ENCODE measurements at regions not wholly inside any gene's neighbourhood (a gene's known extent, or its start where the extent isn't known, plus 50 kb on each side); places are given as distances from the start of the nearest gene placed in this dataset.

DNA sequence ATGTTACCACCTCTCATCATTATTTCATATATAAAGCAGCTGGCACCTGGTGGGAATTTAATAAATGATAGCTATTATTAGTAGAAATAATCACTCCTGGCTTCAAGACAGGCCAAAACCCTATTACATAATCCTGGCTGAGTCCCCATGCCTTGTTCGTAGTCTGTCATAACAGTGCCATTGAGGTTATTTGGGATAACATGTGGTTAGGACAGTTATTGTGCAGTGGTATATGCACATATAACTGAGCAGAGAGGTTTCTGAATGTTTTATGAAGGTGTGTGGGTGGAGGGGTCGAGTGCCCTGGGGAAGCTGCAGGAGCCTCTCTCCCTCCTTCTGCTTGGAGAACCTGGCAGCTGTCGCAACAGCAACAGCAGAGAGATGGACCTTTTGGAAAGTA lies 162.4 kb upstream of the NABP1 start:
- no peak for DNase-seq

DNA sequence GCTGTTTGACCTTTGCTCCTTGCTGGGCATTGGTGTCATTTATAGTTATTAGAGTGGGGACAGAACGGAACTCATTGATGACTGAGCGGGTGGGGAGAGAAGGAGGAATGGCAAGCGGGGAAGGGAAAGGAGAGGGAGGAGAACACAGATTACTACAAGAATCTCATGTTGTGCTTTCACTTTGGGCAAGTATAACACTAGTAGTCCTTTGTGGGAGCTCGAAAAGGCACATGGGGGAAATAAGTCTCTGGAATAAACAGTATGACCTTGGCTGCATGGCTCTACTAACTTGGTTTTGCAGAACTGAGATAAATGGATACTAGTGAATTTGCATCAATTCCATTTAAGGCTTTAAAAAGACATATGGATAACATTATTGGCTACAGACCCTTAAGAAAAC lies 161.7 kb upstream of the NABP1 start:
- no peak for DNase-seq

DNA sequence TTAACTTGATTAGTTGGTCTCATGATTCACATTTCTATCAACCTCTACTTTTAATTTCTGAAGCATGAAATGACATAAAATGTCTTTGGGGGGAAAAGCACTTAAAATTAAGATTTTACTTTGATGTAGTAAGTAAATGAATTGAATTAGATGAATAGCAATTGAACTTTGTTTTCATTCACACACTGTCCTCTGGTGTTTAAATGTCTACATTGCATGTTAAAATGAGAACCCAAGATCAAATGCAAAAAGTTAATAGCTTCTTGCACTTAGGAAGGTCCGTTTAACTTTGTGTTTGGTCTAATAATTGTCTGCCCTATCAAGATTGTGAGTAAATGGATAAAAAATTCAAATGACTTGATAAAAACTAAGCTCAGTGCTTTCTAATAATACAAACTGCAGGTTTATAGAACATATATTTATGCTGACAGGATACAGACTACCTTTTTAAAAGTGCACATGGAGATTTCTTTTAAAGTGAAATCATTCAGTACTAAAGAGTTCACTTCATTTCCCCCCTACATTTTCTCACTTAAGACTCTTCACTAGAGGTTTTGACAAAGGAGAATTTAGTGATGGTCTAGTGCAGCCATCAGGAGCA lies 156.2 kb upstream of the NABP1 start:
- peak; percentile 37 for DNase-seq

DNA sequence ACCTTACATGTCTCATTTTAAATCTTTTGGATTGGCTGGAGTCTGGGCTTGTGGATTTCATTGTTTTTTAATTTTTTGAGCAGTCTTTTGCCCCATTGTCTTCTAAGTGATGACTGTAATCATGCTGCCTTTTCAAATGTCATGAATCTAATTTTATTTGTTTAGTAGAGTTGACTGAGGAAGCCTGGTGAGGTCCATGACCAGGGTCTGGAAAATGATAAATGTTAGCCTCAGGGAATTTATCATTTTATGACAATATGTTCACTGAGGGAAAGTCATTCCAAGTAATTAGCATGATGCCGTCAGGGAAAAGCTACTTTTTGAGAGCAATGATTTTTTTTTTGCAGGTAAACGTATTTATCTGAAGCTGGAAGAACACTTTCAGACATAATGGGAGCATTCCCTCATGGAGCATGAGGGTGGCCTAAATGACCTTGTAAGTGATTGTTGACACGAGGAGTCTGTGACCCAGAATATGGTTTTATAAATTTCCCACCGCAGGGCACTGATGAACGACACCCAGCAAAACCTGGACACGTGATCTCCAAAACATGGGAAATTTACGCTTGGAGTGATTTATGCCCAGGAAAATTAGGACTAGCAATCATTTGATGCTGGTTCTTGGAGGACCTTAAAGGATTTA lies 155.3 kb upstream of the NABP1 start:
- no peak for DNase-seq

DNA sequence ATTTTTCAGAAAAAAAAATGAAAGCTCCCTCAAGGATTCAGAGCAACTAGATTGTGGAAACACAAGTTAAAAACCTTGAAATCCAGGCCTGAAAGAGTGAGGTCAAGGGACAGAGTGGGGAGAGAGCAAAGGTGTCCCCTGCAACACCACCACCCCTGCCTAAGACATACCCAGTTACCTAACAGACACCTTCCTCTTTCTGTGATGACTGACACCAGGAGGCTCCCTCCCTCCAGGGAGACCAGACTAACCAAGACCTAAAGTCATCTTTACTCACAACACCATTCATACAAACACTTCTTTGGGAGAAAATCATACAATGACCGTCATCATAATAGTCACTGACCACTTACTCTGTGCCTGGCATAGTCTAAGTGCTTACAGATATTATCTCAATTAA lies 151.8 kb upstream of the NABP1 start:
- DNase-seq: no peak

DNA sequence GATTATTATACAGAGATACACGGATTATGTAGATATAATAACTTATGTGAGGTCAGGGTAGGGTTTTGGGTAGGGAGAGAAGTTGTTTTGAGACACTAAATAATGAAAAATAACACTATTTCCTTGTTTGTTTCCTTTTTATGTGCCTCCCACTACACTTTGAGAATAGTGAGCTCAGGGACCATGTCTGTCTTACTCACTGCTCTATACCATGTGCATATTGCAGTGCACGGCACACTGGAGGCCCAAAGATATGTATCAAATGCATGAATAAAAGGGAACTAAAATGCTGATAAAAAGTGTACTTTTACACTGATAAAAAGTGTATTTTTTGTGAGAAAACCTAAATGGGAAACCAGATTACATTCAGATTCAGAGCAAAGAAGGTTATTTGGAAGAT lies 151.4 kb upstream of the NABP1 start:
- DNase-seq: no peak

DNA sequence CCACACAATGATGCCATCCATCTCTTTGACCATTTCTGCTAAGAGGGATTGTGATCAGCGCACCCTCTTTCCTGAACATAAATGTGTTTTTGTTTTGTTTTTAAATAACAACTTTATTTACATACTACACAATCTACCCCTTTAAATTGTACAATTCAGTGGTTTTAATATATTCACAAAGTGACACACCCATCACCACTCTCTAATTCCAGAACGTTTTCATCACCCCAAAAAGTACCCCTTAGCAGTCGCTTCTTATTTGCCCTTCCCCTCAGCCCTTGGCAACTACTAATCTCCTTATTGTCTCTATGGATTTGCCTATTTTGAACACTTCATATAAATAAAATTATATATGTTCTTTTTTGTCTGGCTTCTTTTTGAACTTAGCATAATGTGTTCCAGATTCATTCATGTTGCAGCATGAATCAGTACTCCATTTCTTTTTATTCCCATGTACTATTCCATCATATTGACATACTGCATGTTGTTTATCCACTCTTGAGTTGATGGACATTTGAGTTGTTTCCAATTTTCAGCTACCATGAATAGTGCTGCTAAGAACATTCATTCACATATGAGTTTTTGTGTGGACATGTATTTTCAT lies 150.9 kb upstream of the NABP1 start:
- DNase-seq: no peak

DNA sequence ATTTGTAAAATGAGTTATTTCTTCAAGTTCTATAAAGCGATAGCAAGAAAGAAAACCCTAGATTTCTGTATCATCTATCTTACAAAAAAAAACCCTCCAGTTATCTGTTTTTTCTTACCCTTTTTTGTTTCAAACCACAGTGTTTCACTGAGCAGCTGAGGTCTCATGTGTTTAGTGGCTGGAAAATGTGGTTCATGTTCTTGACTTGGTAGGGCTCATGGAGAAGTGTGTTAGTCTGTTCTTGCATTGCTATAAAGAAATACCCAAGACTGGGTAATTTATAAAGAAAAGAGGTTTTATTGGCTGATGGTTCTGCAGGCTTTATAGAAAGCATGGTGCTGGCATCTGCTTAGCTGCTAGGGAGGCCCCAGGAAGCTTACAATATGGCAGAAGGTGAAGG lies 147.3 kb upstream of the NABP1 start:
- no peak for DNase-seq

DNA sequence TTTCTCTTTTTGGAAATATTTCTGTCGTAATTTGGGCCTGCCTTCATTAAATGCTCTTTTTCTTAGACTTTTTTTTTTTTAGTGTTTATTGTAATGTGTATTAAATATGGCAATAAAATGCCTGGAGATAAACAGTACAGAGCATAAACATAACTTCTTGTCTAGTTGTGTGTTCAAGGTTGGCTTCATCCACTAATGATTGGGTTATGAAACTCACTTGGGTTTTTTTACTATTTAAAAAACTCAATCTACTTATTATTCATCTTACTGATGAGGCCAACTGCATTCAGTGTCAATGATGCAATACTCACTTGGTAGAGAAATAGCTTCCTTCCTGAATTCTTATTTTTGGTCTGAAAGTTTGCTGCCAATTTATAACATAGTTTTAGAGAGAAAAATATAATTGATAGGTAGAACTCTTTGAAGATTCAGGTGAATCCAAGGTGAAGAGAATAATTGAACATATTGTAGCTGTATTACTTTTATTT lies 144.2 kb upstream of the NABP1 start:
- DNase-seq: no peak

DNA sequence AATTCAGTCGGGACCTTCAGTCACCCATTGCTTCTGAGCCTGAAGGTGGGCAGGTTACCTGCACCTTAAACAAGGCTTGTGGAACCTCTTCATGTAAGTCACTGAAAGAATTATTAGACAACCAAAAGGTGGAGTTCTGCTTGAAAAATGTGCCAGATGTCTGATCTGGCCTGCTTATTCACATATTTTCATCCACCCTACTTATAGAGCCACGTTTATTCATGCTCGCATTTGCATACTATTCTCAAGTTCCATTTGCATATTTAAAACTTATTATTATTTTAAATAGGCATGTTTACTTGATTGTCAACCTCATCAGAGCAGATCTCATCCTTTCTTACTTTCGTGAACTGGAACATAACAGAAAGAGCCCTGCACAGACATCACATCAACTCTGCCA lies 140.0 kb upstream of the NABP1 start:
- DNase-seq: no peak

DNA sequence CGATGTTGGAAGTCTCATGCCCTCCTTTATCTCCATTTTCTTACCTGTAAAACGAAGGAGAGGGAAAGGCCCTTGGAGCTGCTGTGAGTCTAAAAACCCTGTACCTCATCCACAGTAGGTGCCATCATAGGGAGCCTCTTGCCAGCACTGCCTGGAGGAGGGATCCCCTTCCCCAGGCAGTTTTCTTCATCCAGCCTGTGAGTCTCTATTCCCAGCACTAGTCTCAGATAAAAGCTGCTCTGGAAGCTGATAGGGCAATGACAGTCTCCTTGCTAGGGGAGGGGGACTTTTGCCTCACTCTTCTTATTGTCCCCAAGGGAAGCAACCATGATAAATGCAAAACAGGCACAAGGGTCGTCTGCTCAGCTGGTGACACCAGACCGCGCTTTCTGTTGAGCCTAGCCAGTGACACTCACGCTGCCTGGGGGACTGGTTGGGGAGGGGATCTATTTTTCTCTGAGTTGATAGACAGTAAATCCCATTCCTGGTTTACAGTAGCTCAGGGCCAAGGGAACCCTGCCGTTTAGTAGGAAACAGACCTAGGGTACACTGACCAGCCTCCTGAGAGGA lies 139.5 kb upstream of the NABP1 start:
- no peak for DNase-seq

DNA sequence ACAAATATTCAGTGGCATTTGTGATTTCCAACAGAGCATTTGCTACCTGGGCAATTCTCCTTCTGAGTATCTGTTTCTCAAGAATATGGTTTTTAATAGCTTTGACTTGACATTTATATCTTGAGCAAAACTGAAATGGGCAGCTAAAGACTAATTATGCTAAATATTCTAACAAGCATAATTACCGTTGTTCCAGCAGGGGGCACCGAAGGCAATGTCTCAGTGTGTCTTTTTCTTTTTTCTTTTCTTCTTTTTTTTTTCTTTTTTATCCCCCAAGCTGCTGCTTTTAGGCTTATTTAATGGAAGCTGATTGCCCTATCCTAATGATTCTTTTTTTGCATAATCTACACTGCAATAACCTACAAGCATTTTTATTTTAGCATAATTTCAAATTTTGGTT lies 138.9 kb upstream of the NABP1 start:
- peak; percentile 7 for DNase-seq

DNA sequence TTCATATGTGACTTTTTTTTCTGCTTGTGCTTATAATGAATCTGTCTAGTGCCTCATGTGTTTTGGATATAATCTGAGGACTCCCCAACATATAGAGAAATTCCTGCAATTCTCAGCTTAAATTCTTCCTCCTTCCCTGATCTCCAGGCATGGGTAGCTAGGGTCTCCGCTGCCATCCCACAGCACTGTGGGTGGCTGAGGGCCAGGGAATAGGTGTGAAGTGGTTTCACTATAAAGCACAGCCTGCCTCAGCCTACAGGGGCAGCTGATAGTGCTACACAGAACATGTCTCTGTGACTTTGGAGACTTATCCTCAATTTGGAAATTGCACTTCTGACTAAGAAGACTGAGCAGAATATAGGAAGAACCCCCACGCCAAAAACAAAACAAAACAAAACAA lies 137.3 kb upstream of the NABP1 start:
- no peak for DNase-seq

DNA sequence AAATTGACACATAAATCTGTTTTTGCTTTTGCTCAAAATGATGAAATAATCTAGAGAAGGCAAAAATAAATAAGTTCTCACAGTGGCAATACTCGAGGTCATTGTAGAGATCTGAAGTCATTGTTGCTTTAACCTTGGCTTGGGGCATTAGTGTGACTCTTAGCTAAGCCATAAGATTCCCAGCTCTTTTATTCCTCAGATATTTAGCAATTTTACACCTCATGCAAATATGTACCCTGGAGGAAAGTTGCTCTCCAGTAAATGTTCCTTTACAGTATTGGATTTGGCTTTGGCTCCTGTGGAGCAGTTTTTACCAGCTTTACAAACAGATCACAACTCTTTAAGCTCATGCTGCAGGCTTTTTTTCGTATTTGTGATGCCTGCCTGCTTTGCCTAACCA lies 134.2 kb upstream of the NABP1 start:
- DNase-seq: no peak

DNA sequence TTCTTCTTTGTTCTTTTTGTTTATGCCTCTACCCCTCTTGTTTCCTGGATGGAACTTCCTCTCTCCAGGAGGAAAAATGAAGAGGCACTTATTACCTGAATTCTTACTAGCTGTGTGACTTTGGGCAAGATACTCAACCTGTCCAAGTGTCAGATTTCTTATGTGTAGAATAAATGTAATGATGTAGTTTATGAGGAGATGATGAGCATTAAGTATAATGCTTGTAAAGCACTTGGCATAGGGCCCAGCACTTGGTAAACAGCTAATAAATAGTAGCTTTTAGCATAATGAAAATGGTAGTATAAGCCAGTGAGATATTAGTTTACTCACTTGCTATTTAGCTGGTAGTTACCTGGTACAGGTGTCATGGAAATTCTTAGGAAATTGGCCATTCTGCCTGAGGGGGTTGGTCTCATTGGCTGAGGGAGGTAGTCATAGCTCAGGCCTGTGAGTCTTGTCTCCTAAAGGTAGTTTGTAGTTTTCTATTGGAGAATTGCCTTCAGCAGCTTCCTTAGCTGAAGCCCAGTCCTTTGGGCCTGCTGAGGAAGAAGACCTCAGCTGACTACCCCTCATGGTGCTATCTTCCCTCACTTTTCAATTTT lies 133.4 kb upstream of the NABP1 start:
- DNase-seq: no peak

DNA sequence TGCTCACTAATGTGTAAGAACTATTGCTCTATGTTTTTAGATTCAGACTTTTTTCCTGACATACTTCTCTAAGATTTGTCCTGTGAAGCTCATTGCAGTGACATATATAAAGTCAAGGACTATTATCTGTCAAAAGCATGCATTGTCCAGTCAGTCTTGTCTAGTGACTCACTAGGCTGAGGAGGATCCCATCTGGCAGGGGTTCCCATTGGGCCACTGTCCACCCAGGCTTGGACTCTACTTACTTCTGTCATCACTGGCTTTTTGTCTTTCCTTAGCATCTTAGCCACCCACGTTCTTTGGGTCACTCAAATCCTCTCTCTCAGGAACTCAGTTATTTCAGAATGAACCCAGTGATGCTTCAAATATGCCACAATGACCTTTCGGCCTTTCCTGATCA lies 132.6 kb upstream of the NABP1 start:
- no peak for DNase-seq

DNA sequence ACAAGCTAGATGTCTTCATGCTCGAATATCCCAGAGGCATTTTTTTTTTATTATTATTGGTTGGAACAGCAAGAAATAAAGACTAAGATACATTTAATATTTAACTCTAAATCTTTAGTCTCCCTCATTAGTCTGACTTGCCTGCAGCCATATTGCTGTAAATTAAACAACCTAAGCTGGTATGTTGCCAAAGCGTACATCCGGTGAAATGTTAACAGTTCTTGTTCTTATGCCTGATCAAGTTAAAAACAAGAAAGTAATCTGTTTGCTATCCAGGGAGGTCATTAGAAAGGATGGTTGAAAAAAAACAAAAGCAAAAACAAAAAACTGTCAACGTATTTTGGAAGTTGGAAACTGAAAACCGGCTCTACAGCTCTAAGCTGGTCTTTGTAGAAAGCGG lies 125.9 kb upstream of the NABP1 start:
- no peak for DNase-seq

DNA sequence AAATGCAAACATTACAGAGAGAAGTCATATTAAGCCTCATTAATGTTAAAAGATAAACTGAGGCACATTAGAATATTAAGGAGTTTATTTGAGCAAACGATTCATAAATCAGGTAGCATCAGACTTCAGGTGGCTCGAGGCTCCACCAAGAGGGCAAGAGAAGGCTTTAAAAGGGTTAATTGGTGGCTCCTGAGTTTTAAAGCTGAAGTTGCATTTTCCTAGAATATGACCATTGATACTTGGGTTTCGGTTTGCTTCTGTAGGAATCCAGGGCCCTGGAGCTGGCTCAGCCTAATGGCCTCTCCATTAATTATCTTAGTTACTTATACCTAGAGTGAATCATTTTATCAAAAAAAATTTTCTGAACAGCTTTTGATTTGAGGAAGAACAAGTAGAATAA lies 123.7 kb upstream of the NABP1 start:
- DNase-seq: no peak

DNA sequence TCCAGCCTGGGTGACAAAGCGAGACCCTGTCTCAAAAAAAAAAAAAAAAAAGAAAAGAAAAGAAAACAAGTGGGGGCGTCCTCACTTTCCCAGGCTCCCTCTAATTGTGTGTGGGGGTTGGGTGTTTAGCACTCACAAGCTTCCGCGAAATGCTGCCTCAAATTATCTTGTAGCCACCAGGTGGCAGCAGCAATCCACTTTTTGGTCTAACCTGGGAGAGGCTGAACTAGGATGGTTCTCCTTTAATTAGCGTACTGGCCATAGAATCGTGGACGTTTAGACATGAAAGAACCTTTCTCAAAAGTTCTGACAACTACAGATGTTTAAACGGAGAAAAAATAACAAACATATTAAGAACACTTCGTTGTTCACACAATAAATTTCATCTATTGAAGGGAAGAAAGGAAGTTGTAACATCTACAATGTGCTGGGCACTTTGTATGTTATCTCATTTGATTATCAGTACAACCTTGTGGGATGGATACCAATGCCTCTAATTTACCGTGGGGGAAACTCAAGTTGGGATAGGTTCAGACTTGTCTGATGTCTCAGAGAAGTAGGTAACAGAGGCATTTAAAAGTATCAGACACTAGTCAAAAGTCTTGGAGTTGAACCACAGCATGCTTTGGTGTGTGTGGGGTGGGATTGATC lies 122.7 kb upstream of the NABP1 start:
- DNase-seq: peak; percentile 81

DNA sequence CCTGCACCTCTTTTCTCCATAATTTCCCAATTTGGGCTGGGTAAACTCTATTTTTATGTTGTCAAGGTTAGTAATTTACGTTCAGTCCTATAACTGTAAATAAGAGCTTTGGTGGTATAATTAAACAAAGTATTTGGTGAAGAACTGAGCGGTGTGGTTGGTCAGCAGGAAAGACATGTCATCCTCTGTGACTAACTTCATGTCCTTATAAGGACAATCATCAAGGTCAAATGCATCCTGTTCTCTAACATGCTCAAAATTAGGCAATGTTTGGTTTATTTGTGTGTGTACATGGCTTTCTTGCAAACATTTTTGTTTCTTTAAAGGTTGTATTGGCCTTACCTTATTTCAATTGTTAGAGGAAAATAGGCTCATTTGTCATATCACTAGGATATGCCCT lies 121.5 kb upstream of the NABP1 start:
- no peak for DNase-seq

DNA sequence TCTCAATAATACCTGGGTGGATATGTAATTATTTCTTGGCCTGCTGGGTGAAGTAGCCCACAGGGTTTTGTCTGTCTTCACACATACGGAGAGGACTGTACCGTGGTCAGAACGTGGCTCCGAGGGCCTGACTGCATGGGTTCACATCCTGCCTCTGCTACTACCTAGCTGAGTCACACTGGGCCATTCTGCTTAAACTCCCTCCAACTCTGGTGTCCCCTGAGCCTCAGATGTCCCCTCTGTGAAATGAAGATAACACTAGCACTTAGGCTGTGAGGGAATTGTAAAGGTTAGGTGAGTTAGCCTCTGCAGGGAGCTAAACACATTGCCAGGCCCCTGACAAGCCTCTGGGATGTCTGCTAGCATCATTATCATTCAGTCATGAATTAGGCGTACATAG lies 120.1 kb upstream of the NABP1 start:
- DNase-seq: no peak

DNA sequence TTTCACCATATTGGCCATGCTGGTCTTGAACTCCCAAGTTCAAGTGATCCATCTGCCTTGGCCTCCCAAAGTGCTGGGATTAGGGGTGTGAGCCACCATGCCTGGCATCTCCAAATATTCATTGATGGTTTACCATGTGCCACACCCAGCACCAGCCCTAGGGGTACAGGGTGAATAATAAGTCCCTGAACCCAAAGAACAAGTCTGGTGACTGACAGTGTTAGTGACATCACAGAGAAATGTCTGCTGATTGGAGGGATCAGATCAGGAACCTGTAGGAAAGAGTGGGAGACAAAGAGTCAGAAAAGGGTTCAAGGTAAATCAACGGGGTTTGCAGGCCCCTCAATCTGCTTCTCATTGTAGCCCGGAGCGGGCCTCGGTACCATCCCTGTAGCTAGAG lies 118.4 kb upstream of the NABP1 start:
- DNase-seq: no peak

DNA sequence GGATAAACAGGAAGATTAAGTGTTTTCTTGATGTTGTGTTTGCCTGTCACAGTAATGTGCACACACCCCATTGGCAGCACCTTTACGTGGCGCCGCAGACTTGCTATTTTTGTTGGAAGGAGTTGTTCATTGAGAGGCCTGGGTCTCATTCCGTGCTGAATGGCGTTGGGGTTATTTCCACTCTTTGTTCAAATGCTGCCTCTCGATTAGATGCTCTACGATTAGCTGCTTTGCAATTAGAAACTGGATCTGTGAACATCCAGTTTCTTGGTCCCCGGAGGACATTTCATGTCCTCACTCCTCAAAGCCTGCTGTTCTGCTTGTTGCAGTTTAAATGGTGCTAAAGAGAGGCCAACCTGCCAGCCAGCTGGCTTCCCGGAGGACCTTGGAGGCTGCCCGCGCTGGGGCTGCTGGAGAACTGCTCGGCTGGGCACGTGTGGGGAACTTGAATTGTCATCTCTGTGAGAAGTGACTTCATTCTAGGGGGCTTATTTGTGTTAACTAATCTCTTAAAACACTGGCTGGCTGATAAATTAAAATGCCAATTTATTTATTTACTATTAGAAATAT lies 117.4 kb upstream of the NABP1 start:
- DNase-seq: no peak

Data from CD4-positive, alpha-beta T cell treated with Interleukin-17A for 1 hour (primary cell).